ENCODE measurements at regions not wholly inside any gene's neighbourhood (a gene's known extent, or its start where the extent isn't known, plus 50 kb on each side); places are given as distances from the start of the nearest gene placed in this dataset.

- DNase-seq (ENCODE audit: low read depth in 1 of 2, low spot score in 2 of 2) (no peak), FAIRE-seq (no peak)
- H2AK5ac ChIP-seq (ENCODE audit: low read depth, low read length), result no peak overlapping the region
- H3K23ac ChIP-seq (ENCODE audit: insufficient read length), result no peak overlapping the region
- no peak overlapping the region for H4K8ac ChIP-seq (ENCODE audit: extremely low read depth, insufficient read depth, low read length)
- ChIA-PET POLR2A (ENCODE audit: partially characterized antibody) (no interaction called here), CTCF (ENCODE audit: partially characterized antibody) (interaction anchor here (0.7 to 3.1 kb wide), 4 partner anchors 40 to 146 kb away, joined by 3 to 11 read pairs (median 3); no protein-coding TSS in a partner anchor)
- no peaks in the 10 kb centered on the region for H3K79me2 ChIP-seq (ENCODE audit: control insufficient read depth in 1 of 2, insufficient read depth in 2 of 2, low read length in 2 of 2)
- H3K4ac ChIP-seq (replicated peaks; ENCODE audit: insufficient read length, low read depth, low read length), result no peak overlapping the region
- no peak overlapping the region for H3K9ac ChIP-seq (replicated peaks in 1 of 4; ENCODE audit: extremely low read depth in 1 of 4, low read depth in 3 of 4, low read length in 3 of 4)
- H2BK5ac ChIP-seq (ENCODE audit: low read depth, low read length), result no peak overlapping the region
- H2BK20ac ChIP-seq (ENCODE audit: low read length), result no peak overlapping the region
- H3K9me3 ChIP-seq (ENCODE audit: insufficient read depth in 2 of 2, low read depth in 1 of 2, low read length in 1 of 2), result no peaks in the 10 kb centered on the region
- no peak overlapping the region for H2BK120ac ChIP-seq (replicated peaks; ENCODE audit: low read depth, low read length)
- H3K14ac ChIP-seq (ENCODE audit: insufficient read length), result no peak overlapping the region
- no peak overlapping the region for H2BK15ac ChIP-seq (ENCODE audit: low read length)
- no peak overlapping the region for H3K4me2 ChIP-seq (ENCODE audit: insufficient read depth in 1 of 2, low read depth in 2 of 2, low read length in 2 of 2)
- no peaks in the 10 kb centered on the region for H3K79me1 ChIP-seq (ENCODE audit: low read depth, low read length)
- no peak overlapping the region for H4K91ac ChIP-seq (replicated peaks; ENCODE audit: insufficient read length, low read length)
- H3K36me3 ChIP-seq (ENCODE audit: control insufficient read depth in 2 of 4, insufficient read depth in 4 of 4, low read length in 3 of 4), result no peaks in the 10 kb centered on the region
- no peak overlapping the region for H3K18ac ChIP-seq (ENCODE audit: extremely low read depth, low read length)
- 60% methylated on average over 6 of the region's 6 CpGs; no CpG with 5 or more reads in 1 of the 2 experiments for WGBS, 2 experiments (ENCODE audit: extremely low coverage in 1 of 2, insufficient coverage in 1 of 2, insufficient read length in 1 of 2, insufficient replicate concordance in 2 of 2, low coverage in 1 of 2, low lambda C conversion rate in 2 of 2, missing lambda C conversion rate in 1 of 2)
- H3K27ac ChIP-seq (ENCODE audit: low read depth, low read length), result no peak overlapping the region
- no peaks in the 10 kb centered on the region for H3K4me1 ChIP-seq (replicated peaks in 1 of 4; ENCODE audit: control insufficient read depth in 3 of 4, insufficient read depth in 4 of 4, low read length in 3 of 4)
- no peak overlapping the region for H3K4me3 ChIP-seq (ENCODE audit: extremely low read depth in 1 of 4, insufficient read depth in 2 of 4, low read depth in 3 of 4, low read length in 4 of 4)
- no peak overlapping the region for H4K5ac ChIP-seq (ENCODE audit: insufficient read length, low read depth, low read length)
- H3K27me3 ChIP-seq (replicated peaks in 1 of 4; ENCODE audit: control insufficient read depth in 3 of 4, extremely low read depth in 1 of 4, insufficient read depth in 3 of 4, low read length in 3 of 4), result peaks cover 0 to 1% (median 0%) of the 10 kb centered on the region in 4 experiments; a peak in 1 of 7 replicates
- H2BK12ac ChIP-seq (ENCODE audit: low read depth, low read length), result no peak overlapping the region
- H3K23me2 ChIP-seq (ENCODE audit: low read depth, low read length), result no peaks in the 10 kb centered on the region
- no peak overlapping the region for H3K56ac ChIP-seq (replicated peaks; ENCODE audit: insufficient read length, low read depth, low read length)
- H2AFZ ChIP-seq (ENCODE audit: low read length), result no peak overlapping the region
- H4K20me1 ChIP-seq (replicated peaks in 1 of 2; ENCODE audit: control insufficient read depth in 1 of 2, insufficient read depth in 2 of 2, low read length in 2 of 2), result no peaks in the 10 kb centered on the region
- TF ChIP-seq BACH1 (IDR thresholded peaks at IDR 0.05; ENCODE audit: low read length) (no peak), CBX5 (IDR thresholded peaks at IDR 0.05; ENCODE audit: low read depth, low read length) (no peak), JUND (IDR thresholded peaks at IDR 0.05; ENCODE audit: low read length) (no peak), TAF7 (optimal IDR thresholded peaks at IDR 0.05; ENCODE audit: borderline replicate concordance, low read depth, low read length) (no peak), RAD21 (IDR thresholded peaks at IDR 0.05 in 1 of 2, conservative IDR thresholded peaks at IDR 0.05 in 1 of 2; ENCODE audit: low read depth in 2 of 2, low read length in 2 of 2) (no peak), KDM5A (IDR thresholded peaks at IDR 0.05; ENCODE audit: low read length) (no peak), FOSL1 (IDR thresholded peaks at IDR 0.05; ENCODE audit: insufficient read depth, low read depth, low read length) (no peak), CTBP2 (IDR thresholded peaks at IDR 0.05; ENCODE audit: borderline replicate concordance, insufficient read depth, insufficient read length, low read length) (no peak), BRCA1 (IDR thresholded peaks at IDR 0.05; ENCODE audit: low read depth, low read length) (no peak), RFX5 (IDR thresholded peaks at IDR 0.05; ENCODE audit: borderline replicate concordance, low read depth, low read length) (no peak), GTF2F1 (IDR thresholded peaks at IDR 0.05; ENCODE audit: borderline replicate concordance, low read depth, low read length) (no peak)
These were observed 486.1 kb upstream of the TMEM132C start for GRCh38 chr12:127780881-127781280.
